ENCODE measurements at regions not wholly inside any gene's neighbourhood (a gene's known extent, or its start where the extent isn't known, plus 50 kb on each side); places are given as distances from the start of the nearest gene placed in this dataset.

DNA sequence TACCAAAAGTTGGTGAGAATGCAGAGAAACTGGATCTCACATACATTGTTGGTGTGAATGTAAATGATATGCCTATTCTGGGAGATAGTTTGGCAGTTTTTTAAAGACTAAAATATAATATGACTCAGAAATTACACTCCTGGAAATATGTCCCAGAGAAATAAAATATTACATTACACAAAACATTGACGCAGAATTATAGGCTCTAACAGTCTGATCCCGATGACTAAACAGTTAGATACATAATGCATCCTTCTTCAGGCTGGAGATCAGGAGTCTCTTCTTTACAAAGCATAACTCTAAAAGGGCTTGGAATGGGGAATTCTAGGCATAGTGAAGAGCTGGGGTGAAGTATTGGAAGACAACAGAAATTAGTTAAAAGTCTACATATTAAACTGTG, 586.2 kb upstream of the NECTIN3 start:
- H3K9ac ChIP-seq (ENCODE audit: low read depth in 1 of 2, low read length in 2 of 2) = no peak overlapping the region
- H3K27me3 ChIP-seq (ENCODE audit: control insufficient read depth in 2 of 2, insufficient read depth in 2 of 2, low read length in 2 of 2) = no peaks in the 10 kb centered on the region
- no peaks in the 10 kb centered on the region for H3K9me3 ChIP-seq (ENCODE audit: control insufficient read depth in 2 of 2, low read length in 2 of 2)
- no peak overlapping the region for H3K27ac ChIP-seq (ENCODE audit: low read depth in 2 of 2, low read length in 2 of 2)
- no peak overlapping the region for H3K4me3 ChIP-seq (ENCODE audit: low read length in 2 of 2)
- H3K36me3 ChIP-seq (ENCODE audit: control insufficient read depth in 2 of 2, insufficient read depth in 2 of 2, low read length in 2 of 2) = no peaks in the 10 kb centered on the region
- no peaks in the 10 kb centered on the region for H3K4me1 ChIP-seq (ENCODE audit: control insufficient read depth in 2 of 2, insufficient read depth in 2 of 2, low read length in 2 of 2)

DNA sequence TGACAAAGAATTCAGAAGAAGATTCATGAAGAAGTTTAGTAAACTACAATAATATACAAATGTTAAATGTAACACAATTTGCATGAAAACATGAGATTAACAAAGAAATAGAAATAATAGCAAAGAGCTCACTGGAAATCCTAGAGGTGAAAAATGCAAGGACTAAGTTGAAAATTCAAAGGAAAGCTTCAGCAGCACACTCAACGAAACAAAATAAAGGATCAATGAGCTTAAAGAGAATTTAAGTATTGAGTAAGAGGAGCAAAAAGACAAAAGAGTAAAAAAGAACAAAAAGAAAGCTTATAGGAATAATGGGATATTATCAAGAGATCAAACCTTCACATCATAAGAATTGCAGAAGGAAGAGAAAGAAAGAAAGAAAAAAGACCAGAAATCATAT, 583.8 kb upstream of the NECTIN3 start:
- Histone ChIP-seq H3K4me1 (ENCODE audit: control insufficient read depth in 2 of 2, insufficient read depth in 2 of 2, low read length in 2 of 2) (no peaks in the 10 kb centered on the region), H3K4me3 (ENCODE audit: low read length in 2 of 2) (no peak overlapping the region), H3K36me3 (ENCODE audit: control insufficient read depth in 2 of 2, insufficient read depth in 2 of 2, low read length in 2 of 2) (no peaks in the 10 kb centered on the region), H3K27ac (ENCODE audit: low read depth in 2 of 2, low read length in 2 of 2) (no peak overlapping the region), H3K27me3 (ENCODE audit: control insufficient read depth in 2 of 2, insufficient read depth in 2 of 2, low read length in 2 of 2) (no peaks in the 10 kb centered on the region), H3K9me3 (ENCODE audit: control insufficient read depth in 2 of 2, low read length in 2 of 2) (no peaks in the 10 kb centered on the region), H3K9ac (ENCODE audit: low read depth in 1 of 2, low read length in 2 of 2) (no peak overlapping the region)

DNA sequence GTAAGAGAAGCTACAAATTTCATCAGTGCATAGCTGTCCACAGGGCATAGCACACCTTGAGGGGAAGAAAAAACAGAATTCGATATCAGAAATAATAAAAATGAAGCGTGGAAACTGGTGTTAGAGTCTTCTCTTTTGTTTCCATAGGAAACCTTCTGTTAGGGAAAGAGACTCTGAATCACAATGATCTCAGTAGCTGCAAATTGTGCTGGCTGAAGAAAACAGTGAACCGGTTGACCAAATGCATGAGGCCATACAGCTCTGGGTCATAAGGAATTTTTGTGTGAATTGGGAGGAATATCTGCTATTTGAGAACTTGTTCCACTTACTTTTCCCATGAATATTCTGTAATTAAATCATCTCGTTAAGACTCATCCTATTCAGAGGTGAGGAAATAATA, 580.2 kb upstream of the NECTIN3 start:
- H3K4me1 ChIP-seq (ENCODE audit: control insufficient read depth in 2 of 2, insufficient read depth in 2 of 2, low read length in 2 of 2) = no peaks in the 10 kb centered on the region
- no peak overlapping the region for H3K27ac ChIP-seq (ENCODE audit: low read depth in 2 of 2, low read length in 2 of 2)
- no peak overlapping the region for H3K4me3 ChIP-seq (ENCODE audit: low read length in 2 of 2)
- no peak overlapping the region for H3K9ac ChIP-seq (ENCODE audit: low read depth in 1 of 2, low read length in 2 of 2)
- H3K9me3 ChIP-seq (ENCODE audit: control insufficient read depth in 2 of 2, low read length in 2 of 2) = no peaks in the 10 kb centered on the region
- H3K36me3 ChIP-seq (ENCODE audit: control insufficient read depth in 2 of 2, insufficient read depth in 2 of 2, low read length in 2 of 2) = no peaks in the 10 kb centered on the region
- H3K27me3 ChIP-seq (ENCODE audit: control insufficient read depth in 2 of 2, insufficient read depth in 2 of 2, low read length in 2 of 2) = no peaks in the 10 kb centered on the region

DNA sequence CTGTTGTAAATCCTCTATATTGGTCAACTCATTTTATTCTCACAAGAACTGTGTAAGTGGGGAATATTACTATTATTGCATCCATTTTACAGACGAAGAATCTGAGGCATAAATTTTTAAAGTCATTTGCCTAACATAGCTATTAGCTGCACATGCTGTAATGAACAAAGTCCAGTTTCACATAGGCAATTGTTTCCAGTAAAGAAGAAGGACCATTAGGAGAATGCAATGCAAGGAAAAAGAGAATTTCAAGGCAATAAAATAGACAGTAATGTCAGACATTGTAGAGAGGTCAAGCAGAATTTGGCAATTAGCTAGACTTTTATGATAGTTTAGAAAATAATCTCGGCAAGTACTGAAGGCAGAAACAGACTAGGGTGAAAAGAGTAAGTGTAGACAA, 578.7 kb upstream of the NECTIN3 start:
- Histone ChIP-seq H3K9ac (ENCODE audit: low read depth in 1 of 2, low read length in 2 of 2) (no peak overlapping the region), H3K9me3 (ENCODE audit: control insufficient read depth in 2 of 2, low read length in 2 of 2) (no peaks in the 10 kb centered on the region), H3K27ac (ENCODE audit: low read depth in 2 of 2, low read length in 2 of 2) (no peak overlapping the region), H3K36me3 (ENCODE audit: control insufficient read depth in 2 of 2, insufficient read depth in 2 of 2, low read length in 2 of 2) (no peaks in the 10 kb centered on the region), H3K27me3 (ENCODE audit: control insufficient read depth in 2 of 2, insufficient read depth in 2 of 2, low read length in 2 of 2) (no peaks in the 10 kb centered on the region), H3K4me3 (ENCODE audit: low read length in 2 of 2) (no peak overlapping the region), H3K4me1 (ENCODE audit: control insufficient read depth in 2 of 2, insufficient read depth in 2 of 2, low read length in 2 of 2) (no peaks in the 10 kb centered on the region)

DNA sequence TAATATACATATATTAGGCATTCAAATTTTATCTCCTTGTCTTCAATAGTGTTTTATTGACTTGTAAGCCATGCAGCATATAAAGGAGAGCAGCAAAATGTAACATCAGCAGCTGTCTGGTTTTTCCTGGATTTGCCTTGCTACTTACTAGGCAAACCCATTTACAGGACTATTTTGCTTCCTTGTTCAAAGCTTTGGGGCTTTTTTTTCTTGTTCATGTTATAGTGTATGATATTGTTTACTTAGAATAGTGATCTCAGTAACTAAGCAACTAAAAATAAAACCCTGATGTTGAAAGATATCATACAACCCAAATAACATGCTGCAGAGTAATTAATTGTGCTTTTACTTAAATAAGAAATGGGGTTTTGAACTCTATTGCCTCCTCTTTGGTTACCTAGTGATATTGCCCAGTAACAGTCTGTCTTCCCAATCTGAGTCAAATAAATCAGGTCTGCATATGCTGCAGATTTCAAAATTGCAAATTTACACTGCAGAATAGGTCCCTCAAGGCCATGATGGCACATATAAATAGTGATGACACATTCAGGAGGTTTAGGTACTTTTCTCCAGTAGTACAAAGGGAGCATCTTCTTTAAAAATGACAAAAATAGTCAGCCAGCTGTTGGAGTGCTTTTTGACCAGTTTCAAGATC, 578.1 kb upstream of the NECTIN3 start:
- no peak overlapping the region for H3K4me3 ChIP-seq (ENCODE audit: low read length in 2 of 2)

DNA sequence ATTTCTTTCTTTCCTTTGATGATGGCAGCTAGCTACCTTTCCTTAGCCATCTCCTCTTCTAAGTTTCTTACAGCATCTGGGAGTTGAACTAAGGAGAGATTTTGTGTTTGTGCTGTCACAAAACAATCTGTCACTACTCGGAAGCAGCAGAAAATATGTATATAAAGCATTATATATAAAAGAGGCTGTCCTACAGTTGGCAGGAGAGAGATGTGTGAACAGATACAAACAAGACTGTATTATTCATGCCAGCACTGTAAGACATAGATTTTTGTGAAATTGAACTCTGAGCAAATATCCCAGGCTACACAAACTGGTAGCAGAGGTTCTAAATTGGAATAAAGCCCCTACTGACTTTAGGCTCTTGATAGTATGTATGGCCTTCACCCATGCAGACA, 577.5 kb upstream of the NECTIN3 start:
- Histone ChIP-seq H3K4me3 (ENCODE audit: low read length in 2 of 2) (no peak overlapping the region), H3K27me3 (ENCODE audit: control insufficient read depth in 2 of 2, insufficient read depth in 2 of 2, low read length in 2 of 2) (no peaks in the 10 kb centered on the region), H3K4me1 (ENCODE audit: control insufficient read depth in 2 of 2, insufficient read depth in 2 of 2, low read length in 2 of 2) (no peaks in the 10 kb centered on the region), H3K9ac (ENCODE audit: low read depth in 1 of 2, low read length in 2 of 2) (no peak overlapping the region), H3K36me3 (ENCODE audit: control insufficient read depth in 2 of 2, insufficient read depth in 2 of 2, low read length in 2 of 2) (no peaks in the 10 kb centered on the region), H3K9me3 (ENCODE audit: control insufficient read depth in 2 of 2, low read length in 2 of 2) (no peaks in the 10 kb centered on the region), H3K27ac (ENCODE audit: low read depth in 2 of 2, low read length in 2 of 2) (no peak overlapping the region)

More for the DNA sequence above, 578.1 kb upstream of the NECTIN3 start:
- Histone ChIP-seq H3K9me3 (ENCODE audit: control insufficient read depth in 2 of 2, low read length in 2 of 2) (no peaks in the 10 kb centered on the region), H3K27me3 (ENCODE audit: control insufficient read depth in 2 of 2, insufficient read depth in 2 of 2, low read length in 2 of 2) (no peaks in the 10 kb centered on the region), H3K4me1 (ENCODE audit: control insufficient read depth in 2 of 2, insufficient read depth in 2 of 2, low read length in 2 of 2) (no peaks in the 10 kb centered on the region), H3K27ac (ENCODE audit: low read depth in 2 of 2, low read length in 2 of 2) (no peak overlapping the region), H3K36me3 (ENCODE audit: control insufficient read depth in 2 of 2, insufficient read depth in 2 of 2, low read length in 2 of 2) (no peaks in the 10 kb centered on the region), H3K9ac (ENCODE audit: low read depth in 1 of 2, low read length in 2 of 2) (no peak overlapping the region)

DNA sequence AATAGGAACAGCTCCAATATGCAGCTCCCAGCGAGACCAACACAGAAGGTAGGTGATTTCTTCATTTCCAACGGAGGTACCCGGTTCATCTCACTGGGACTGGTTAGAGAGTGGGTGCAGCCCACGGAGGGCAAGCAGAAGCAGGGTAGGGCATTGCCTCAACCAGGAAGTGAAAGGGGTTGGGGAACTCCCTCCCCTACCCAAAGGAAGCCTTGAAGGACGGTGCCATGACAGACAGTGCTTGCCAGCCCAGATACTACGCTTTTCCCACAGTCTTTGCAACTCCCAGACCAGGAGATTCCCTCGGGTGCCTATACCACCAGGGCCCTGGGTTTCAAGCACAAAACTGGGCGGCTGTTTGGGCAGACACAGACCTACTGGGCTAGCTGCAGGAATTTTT, 576.9 kb upstream of the NECTIN3 start:
- Histone ChIP-seq H3K27ac (ENCODE audit: low read depth in 2 of 2, low read length in 2 of 2) (no peak overlapping the region), H3K4me1 (ENCODE audit: control insufficient read depth in 2 of 2, insufficient read depth in 2 of 2, low read length in 2 of 2) (no peaks in the 10 kb centered on the region), H3K36me3 (ENCODE audit: control insufficient read depth in 2 of 2, insufficient read depth in 2 of 2, low read length in 2 of 2) (no peaks in the 10 kb centered on the region), H3K27me3 (ENCODE audit: control insufficient read depth in 2 of 2, insufficient read depth in 2 of 2, low read length in 2 of 2) (no peaks in the 10 kb centered on the region), H3K9ac (ENCODE audit: low read depth in 1 of 2, low read length in 2 of 2) (no peak overlapping the region), H3K9me3 (ENCODE audit: control insufficient read depth in 2 of 2, low read length in 2 of 2) (no peaks in the 10 kb centered on the region), H3K4me3 (ENCODE audit: low read length in 2 of 2) (no peak overlapping the region)

DNA sequence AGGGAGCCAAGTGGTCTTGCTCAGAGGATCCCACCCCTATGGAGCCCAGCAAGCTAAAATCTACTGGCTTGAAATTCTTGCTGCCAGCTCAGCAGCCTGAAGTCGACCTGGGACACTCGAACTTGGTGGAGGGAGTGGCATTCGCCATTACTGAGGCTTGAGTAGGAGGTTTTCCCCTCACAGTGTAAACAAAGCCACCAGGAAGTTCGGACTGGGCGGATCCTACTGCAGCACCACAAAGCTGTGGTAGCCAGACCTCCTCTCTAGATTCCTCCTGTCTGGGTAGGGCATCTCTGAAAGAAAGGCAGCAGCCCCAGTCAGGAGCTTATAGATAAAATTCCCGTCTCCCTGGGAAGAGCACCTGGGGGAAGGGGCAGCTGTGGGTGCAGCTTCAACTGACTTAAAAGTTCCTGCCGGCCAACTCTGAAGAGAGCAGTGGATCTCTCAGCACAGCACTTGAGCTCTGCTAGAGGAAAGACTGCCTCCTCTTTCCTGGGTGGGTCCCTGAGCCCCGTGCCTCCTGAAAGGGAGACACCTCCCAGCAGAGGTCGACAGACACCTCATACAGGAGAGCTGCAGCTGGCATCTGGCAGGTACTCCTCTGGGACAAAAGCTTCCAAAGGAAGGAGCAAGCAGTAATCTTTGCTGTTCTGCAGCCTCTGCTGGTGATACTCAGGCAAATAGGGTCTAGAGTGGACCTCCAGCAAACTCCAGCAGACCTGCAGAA, 576.3 kb upstream of the NECTIN3 start:
- H3K36me3 ChIP-seq (ENCODE audit: control insufficient read depth in 2 of 2, insufficient read depth in 2 of 2, low read length in 2 of 2) = no peaks in the 10 kb centered on the region
- H3K9ac ChIP-seq (ENCODE audit: low read depth in 1 of 2, low read length in 2 of 2) = no peak overlapping the region
- no peaks in the 10 kb centered on the region for H3K27me3 ChIP-seq (ENCODE audit: control insufficient read depth in 2 of 2, insufficient read depth in 2 of 2, low read length in 2 of 2)
- no peak overlapping the region for H3K4me3 ChIP-seq (ENCODE audit: low read length in 2 of 2)
- no peak overlapping the region for H3K27ac ChIP-seq (ENCODE audit: low read depth in 2 of 2, low read length in 2 of 2)
- no peaks in the 10 kb centered on the region for H3K9me3 ChIP-seq (ENCODE audit: control insufficient read depth in 2 of 2, low read length in 2 of 2)
- H3K4me1 ChIP-seq (ENCODE audit: control insufficient read depth in 2 of 2, insufficient read depth in 2 of 2, low read length in 2 of 2) = no peaks in the 10 kb centered on the region

DNA sequence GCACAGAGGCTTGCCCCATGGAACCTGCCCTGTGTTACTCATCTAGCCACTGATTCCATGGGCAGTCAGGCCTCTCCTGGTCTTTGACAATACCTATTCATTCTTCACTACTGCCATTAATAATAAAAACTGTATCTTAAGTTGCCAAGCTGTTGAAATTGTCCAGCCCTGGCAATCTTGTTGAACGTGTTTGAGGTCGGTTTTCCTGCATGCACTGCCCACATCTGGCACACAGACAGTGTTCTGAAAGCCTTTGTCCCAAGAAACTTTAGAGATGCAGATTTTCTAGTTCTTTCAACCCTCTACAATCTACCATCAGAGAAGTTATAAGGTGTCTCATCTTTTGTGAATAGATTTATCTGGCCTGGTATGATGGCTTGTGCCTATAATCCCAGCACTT, 567.2 kb upstream of the NECTIN3 start:
- no peak overlapping the region for H3K4me3 ChIP-seq (ENCODE audit: low read length in 2 of 2)
- H3K27ac ChIP-seq (ENCODE audit: low read depth in 2 of 2, low read length in 2 of 2) = no peak overlapping the region
- no peaks in the 10 kb centered on the region for H3K27me3 ChIP-seq (ENCODE audit: control insufficient read depth in 2 of 2, insufficient read depth in 2 of 2, low read length in 2 of 2)
- H3K9ac ChIP-seq (ENCODE audit: low read depth in 1 of 2, low read length in 2 of 2) = no peak overlapping the region
- no peaks in the 10 kb centered on the region for H3K9me3 ChIP-seq (ENCODE audit: control insufficient read depth in 2 of 2, low read length in 2 of 2)
- H3K36me3 ChIP-seq (ENCODE audit: control insufficient read depth in 2 of 2, insufficient read depth in 2 of 2, low read length in 2 of 2) = no peaks in the 10 kb centered on the region
- H3K4me1 ChIP-seq (ENCODE audit: control insufficient read depth in 2 of 2, insufficient read depth in 2 of 2, low read length in 2 of 2) = no peaks in the 10 kb centered on the region

DNA sequence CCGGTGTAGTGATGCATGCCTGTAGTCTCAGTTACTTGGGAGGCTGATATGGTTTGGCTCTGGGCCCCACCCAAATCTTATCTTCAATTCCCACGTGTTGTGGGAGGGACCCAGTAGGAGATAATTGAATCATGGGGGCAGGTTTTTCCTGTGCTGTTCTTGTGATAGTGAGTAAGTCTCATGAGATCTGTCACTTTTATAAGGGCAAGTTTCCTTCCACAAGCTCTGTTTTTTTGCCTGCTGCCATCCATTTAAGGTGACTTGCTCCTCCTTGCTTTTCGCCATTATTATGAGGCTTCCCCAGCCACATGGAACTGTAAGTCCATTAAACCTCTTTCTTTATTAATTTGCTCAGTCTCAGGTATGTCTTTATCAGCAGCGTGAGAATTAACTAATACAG, 566.7 kb upstream of the NECTIN3 start:
- H3K9ac ChIP-seq (ENCODE audit: low read depth in 1 of 2, low read length in 2 of 2) = no peak overlapping the region
- no peak overlapping the region for H3K27ac ChIP-seq (ENCODE audit: low read depth in 2 of 2, low read length in 2 of 2)
- H3K36me3 ChIP-seq (ENCODE audit: control insufficient read depth in 2 of 2, insufficient read depth in 2 of 2, low read length in 2 of 2) = no peaks in the 10 kb centered on the region
- no peaks in the 10 kb centered on the region for H3K27me3 ChIP-seq (ENCODE audit: control insufficient read depth in 2 of 2, insufficient read depth in 2 of 2, low read length in 2 of 2)
- H3K9me3 ChIP-seq (ENCODE audit: control insufficient read depth in 2 of 2, low read length in 2 of 2) = no peaks in the 10 kb centered on the region
- H3K4me1 ChIP-seq (ENCODE audit: control insufficient read depth in 2 of 2, insufficient read depth in 2 of 2, low read length in 2 of 2) = no peaks in the 10 kb centered on the region
- H3K4me3 ChIP-seq (ENCODE audit: low read length in 2 of 2) = no peak overlapping the region
